ENCODE measurements at regions not wholly inside any gene's neighbourhood (a gene's known extent, or its start where the extent isn't known, plus 50 kb on each side); places are given as distances from the start of the nearest gene placed in this dataset.

GRCh38 chr5:85168474-85168873, 783.8 kb upstream of the EDIL3 start:
- TF ChIP-seq MAX (IDR thresholded peaks at IDR 0.05), result no peak
- no peak for TF ChIP-seq TEAD4 (IDR thresholded peaks at IDR 0.05)
- no peak for TF ChIP-seq FOXM1 (IDR thresholded peaks at IDR 0.05; ENCODE audit: borderline replicate concordance, low read depth)
- no peak for TF ChIP-seq REST (IDR thresholded peaks at IDR 0.05; ENCODE audit: low read depth)
- TF ChIP-seq CEBPB (IDR thresholded peaks at IDR 0.05), result no peak
- no peak for TF ChIP-seq YY1 (IDR thresholded peaks at IDR 0.05; ENCODE audit: low read depth)
- no peak for TF ChIP-seq RAD21 (IDR thresholded peaks at IDR 0.05; ENCODE audit: low read depth)
- no peak for TF ChIP-seq EP300 (IDR thresholded peaks at IDR 0.05; ENCODE audit: borderline replicate concordance)
- TF ChIP-seq CREB1 (IDR thresholded peaks at IDR 0.05; ENCODE audit: low read depth), result no peak
- TF ChIP-seq NFIC (IDR thresholded peaks at IDR 0.05), result no peak
- TF ChIP-seq TAF1 (IDR thresholded peaks at IDR 0.05; ENCODE audit: low read depth), result no peak
- TF ChIP-seq ZBTB7A (IDR thresholded peaks at IDR 0.05; ENCODE audit: low read depth), result no peak
